AG08396 (cell line): ENCODE measurements at regions not wholly inside any gene's neighbourhood (a gene's known extent, or its start where the extent isn't known, plus 50 kb on each side); places are given as distances from the start of the nearest gene placed in this dataset.

ENCODE experiments used
- DNase-seq: peaks from one replicate; pipeline ENCODE4 v3.0.0; 2012; ENCODE audit warnings: low spot score, mixed read lengths

DNA sequence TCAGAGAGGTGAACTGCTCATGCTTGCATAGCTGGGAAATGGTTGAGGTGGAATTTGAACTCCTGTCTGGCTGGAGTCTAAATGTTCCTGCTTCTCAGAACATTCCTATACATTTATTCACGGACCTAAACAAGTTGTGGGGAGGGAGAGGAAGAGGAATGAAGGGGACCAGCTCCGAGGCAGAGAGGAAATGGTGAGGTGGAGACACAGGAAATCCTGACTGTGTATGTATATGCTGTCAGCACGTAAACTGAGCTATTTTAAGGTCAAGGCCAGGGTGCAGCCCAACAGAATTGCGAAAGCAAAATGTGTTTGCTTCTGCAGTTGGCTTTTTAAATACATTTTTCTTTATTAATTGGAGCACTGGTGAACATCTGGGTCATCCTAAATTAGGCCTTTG is 74.1 kb upstream of the POMGNT2 start:
- DNase-seq: peak; percentile 41

DNA sequence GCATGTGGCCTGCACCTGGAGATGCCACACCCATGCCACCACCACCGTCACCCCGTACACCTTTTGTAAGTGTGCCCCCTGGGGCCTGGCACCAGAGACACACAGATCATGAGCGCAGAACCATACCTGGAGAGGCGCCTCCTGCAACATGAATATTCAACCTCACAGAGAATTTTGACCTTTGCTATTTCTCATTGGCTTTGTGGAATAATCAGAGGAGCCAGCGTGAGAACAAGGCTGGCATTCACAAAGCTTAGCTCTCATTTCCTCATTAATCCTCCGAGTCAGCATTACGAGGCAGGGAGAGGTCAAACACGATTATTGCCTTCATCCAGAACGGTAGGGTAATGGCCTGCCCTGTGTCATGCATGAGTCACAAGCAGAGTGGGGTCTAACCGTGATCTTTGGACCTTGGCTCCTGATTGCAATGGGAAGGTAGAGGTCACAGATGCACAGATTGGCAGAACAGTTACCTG is 73.0 kb upstream of the POMGNT2 start:
- DNase-seq: no peak

DNA sequence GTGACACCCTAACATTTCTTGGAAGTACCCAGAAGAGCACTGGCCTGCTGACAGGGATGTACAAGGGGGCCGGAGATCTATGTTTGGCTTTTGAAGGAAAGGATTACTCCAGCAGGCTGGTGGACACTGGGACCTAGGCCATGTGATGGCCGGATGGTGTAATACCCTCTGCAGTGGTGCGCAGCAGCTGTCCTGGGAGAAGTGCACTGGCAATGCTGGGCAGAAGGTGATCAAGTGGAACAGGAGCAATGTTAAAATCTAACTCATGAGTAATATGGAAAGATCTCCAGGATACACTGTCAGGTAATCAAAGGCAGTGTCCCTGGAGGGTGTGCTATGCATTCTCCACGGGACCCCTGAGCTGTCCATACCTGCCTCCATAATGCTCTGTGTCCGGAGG is 71.2 kb upstream of the POMGNT2 start:
- DNase-seq: no peak

DNA sequence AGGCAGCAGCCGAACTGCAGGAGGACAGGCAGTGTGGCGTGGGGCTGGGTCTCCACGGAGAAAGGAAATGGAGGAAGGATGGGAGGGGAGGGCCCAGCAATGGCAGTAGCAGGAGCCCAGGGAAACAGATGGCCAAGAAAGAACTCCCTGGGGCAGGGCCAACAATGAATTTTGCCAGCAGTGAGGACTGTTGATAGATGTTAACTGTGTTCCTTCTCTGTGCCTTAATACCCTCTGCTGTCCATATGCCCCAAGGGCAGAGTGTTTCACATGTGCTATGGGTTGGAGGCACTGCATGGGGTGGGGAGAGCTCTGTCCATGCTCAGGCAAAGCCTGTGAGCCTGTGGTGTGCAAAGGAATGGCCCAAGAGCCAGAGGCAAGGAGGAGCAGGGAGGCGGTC is 70.8 kb upstream of the POMGNT2 start:
- no peak for DNase-seq

DNA sequence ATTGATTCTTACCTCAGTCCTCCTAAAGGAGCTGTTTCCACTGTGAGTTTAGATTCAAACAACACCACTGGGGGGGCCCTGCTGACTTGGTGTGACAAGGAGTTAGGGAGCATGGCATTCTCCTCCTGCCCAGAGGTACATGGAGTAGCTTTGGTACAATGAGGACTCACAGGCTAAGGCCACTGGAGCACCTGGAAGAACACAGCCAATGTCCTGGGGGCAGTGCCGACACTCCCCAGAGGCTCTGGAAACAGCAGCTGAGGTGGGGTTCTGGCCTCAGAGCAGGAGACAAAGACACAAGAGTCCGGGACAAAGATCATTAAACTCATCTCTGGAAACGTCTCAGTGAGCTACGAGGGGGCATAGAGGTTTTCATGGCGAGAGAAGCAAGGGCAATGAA is 69.7 kb upstream of the POMGNT2 start:
- DNase-seq: no peak

DNA sequence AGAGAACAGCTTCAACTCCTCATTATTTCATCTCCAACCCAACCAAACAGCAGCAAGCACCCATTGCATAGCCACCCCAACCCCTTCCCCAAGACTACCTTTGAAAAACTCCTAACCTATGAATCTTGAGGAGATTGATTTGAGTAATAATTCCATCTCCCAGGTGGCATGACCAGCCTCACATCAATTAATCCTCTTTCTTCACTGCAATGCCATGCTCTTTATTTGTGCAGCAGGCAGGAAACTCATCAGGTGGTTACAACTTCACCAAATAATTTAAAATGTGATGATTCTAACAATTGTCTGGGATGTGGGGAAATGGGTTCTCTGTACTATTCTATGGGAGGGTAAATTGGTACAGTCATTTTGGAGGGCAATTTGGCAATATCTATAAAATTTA is 68.1 kb upstream of the POMGNT2 start:
- DNase-seq: no peak

DNA sequence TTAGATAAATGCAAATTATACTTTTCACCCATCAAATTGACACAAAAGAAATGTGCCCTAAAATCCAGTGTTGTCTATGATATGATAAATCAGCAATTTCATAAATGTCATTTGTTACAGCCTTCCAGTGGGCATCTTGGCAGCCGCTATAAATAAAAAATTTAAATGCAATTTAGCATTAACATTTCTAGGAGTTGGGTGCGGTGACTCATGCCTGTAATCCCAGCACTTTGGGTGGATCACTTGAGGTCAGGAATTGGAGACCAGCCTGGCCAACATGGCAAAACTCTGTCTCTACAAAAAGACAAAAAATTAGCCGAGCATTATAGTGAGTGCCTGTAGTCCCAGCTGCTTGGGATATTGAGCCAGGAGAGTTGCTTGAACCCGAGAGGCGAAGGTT is 65.9 kb upstream of the POMGNT2 start:
- no peak for DNase-seq

DNA sequence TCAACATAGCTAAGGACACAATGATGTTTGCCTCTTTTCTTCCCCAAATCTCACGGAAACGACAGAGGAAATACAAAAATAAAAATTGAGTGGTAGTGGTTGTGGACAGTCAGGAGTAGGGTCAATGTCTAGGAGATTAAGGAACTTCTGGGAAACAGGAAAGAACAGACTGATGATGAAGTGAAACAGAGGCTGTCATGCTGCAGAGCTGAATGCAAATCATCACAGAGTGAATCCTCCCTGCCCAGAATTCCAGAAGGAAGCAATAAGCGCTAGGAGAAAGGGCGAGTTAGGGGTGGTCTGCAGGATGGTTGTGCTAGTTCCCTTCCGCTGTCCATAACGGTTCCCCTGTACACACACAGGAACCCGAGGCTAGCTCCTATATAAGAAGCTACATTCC is 64.7 kb upstream of the POMGNT2 start:
- no peak for DNase-seq

DNA sequence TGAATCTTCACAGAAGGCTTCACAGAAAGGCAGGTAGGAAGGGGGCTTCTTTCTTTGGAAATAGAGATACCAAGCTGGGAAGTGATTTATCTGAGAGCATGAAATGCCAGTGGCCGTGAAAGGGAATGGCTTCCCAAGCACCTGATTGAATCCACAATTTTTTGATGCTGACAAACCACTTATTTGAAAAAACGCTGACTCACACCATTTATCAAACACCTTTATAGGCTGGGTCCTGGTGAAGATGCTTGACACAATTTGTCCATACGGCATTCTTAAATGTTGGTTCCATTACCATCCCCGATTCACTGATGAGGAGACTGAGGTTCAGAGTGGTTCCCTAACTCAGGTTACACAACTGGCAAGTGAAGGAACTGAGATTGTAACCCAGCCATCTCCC is 64.1 kb upstream of the POMGNT2 start:
- no peak for DNase-seq

DNA sequence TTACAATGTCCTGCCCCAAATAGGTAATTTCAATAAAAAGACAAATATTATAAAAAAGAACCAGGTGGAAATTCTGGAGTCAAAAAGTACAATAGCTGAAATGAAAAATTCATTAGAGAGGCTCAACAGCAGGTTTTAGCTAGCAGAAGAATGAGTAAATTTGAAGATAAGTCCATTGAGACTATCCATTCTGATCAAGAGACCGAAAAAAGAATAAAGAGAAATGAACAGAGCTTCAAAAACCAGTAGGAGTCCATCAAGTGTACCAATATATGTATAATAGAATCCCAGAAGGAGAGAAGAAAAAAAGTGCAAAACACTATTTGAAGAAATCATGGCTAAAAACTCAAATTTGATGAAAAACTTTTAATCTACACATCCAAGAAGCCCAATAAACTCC is 60.5 kb upstream of the POMGNT2 start:
- no peak for DNase-seq

DNA sequence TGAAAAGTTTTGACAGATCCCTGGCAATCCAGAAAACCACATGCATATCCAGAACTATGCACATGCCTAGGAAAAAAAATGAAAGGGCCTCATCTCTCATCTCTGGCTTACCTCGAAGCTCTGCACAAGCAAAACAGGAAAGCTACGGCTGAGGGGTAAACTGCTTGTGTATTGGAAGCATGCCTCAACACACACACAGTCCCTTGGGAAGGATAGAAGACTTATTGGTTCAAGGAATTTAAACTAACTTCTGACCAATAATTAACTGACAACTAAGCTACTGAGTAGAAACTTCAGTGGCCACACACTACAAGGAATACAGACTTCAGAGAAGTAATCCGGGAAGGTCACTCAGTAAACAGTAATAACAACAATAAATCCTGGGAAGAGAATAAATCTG is 59.9 kb upstream of the POMGNT2 start:
- DNase-seq: no peak

DNA sequence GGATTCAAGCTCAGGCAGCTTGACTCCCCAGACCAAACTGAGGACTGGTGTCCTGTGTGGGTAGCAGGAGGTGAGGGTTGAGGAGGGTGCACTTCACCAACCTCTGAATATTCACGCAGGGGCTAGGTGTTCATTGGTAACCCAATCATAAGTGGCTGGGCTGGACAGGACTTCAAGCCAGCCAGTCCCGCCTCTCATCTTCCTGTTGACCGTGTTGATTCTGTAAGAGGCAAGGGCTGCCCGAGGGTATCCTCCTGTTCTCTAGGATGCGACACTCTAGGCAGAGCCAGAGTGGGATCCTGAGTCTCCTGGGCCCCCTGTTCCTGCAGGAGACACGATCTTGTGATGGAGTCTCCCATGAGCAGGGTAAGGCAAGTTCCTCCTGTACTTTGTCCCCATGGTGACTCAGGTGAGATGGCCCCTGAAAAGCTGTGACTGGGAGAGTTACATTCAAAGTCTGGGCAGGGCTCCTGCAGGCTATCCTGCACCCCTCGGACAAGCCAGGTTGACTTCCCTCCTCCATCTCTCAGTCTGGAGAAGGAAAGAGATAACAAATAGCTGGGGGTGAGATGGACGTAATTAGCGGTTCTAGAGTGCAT is 58.1 kb upstream of the POMGNT2 start:
- DNase-seq: no peak

DNA sequence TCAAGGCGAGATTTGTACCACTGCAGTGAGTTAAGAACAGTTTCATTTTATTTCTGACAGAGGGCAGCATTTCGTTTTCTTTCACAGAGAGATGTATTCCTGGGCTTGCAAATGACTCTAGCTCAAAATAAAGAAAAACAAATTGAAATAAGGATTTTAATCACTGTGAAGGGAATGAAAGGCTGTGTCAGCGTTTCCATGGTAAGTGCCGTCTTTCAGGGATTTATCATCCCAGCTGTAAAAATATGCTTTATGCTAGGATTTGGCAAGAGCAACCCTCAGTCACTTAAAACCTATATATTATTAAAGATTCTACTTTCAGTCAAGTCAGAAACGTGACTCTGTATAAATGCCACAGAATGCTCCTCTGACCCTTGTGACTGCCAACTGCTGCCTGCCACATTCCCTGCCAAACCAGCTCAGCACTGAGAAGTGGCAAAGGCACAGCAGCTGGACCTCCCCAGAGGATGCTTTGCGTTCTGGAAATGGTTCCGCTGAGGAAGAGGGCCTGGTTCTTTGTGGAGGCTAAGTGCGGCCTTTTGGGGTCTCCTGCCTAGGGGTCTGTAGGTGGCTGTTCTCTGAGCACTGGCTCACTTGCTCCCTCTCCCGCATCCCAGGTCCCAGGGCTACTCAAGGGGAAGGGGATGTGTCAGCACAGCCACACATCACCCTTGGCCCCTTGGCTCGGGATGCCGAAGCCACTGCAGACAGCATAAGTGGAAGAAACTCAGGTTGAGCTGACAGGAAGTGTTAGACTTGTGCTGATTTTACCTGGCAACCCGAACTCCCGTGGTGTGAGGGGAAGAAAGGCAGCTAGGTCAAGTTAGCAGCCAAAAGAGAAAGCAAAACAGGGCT is 56.6 kb upstream of the POMGNT2 start:
- peak; percentile 21 for DNase-seq

DNA sequence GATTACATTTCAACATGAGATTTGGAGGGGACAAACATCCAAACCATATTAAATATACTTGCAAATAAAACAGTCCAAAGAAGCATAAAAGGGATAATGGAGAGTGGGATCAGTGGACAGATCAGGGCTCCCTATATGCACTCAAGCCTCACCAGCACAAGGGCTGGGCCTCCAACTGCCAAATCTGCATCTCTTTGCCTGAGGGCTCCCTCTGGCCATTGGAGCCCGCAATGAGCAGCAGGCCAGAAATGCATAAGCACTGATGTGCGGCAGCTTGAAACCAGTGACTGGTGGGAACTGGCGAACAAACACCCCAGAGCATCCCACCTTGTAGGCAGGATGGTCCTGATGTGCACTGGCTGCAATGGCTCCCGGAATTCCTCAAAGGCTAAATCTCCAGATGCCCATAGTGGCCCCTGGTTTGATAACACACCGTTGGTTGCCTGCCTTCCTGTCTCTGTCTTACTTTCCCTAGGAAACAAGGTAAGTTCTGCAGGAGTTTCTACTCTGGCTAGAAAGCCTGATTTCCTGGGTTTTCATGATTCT is 55.9 kb upstream of the POMGNT2 start:
- DNase-seq: no peak

DNA sequence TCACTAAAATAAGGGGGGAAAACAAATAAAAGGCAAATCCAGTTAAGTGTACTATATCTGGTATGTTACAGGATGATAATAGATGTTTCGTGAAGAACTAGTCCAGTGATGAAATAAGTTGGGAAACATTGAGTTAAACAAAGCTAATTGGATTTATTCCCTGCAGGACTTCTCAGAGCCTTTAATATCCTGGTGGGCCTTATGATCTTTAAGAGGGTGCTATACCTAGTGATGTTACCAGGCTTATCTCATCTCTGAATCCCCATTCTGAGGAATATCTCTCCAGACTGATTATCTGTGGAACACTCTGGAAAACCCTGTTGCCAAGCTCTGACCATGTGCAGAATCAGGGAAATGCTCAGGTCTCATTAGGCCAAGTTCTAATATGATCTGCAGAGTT is 54.8 kb upstream of the POMGNT2 start:
- no peak for DNase-seq

DNA sequence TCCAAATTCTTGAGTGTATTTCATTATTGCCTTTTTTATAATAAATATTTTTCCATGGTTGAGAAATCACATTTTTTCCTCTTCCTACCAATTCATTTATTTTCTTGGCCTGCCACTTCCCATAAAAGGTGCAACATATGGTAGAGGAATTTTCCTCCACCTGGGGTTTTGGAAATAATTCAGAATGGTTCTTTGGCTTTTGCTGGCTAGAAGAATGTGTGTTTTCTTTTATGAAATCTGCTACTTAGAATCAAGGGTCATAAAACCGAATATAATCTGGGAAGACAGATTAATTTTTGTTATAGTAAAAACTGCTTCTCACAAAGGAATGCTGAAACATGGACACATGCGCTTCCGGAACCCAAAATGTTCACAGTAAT is 54.0 kb upstream of the POMGNT2 start:
- no peak for DNase-seq

DNA sequence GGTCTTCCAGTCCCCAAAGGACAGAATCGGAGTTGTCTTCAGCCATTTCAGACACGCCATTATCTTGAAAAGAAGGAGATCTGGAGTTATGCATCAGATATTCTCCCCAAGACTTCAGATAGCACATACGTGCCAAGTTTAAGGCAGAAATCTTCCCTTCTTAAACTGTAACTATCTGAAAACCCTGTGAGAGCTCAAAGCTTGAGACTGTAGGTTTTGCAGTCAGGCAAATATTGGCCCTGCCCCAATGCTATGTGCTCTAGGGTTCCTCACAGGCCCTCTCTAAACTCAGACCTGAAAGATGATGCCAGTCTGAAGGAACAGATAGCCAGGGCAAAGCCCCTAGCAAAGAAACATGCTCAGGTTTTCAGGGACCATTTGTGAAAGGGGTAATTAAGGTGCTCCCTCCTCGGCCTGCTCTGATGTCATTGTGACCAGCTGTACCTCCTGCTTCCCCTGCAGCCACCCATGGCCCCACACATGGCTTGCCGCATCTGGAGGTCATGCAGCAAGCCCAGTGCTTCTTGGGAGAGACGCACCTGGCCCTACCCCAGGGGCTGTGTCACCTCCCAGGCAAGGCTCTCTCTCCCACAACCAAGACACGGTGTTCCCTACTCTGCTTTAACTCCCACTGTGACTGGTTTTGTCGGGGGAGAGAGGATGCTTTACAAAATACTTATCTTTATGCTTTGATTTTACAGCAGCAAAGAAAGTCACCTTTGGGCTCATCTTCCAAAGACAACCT is 53.4 kb upstream of the POMGNT2 start:
- DNase-seq: no peak

DNA sequence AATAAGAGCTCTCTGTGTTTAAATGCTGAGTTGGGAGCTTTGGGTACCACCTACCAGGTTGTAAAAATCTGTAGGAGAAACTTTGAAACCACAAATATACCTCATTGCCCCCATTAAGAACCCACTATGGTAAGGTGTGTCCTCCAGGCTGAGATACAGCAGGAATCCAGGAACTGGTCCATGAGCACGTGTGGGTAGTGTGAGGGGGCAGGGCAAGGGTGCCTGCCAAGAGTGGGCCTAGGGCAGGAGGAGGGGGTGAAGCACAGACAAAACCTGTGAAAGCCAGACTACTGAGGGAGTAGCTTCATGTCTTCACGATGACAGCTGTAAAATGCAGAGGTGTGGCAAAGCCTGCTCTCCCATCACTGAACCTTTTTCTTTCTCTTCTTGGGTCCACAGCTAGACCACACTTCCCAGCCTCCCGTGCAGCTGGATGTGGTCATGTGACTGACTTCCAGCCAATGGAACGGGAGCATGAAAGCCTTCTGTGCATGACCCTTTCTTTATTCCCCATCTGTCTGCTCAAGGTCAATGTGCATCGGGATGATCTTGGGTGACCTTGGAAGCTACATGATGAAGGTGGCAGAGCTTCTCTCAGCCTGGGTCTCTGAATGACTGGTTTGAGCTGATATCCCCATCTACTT is 51.1 kb upstream of the POMGNT2 start:
- DNase-seq: no peak

DNA sequence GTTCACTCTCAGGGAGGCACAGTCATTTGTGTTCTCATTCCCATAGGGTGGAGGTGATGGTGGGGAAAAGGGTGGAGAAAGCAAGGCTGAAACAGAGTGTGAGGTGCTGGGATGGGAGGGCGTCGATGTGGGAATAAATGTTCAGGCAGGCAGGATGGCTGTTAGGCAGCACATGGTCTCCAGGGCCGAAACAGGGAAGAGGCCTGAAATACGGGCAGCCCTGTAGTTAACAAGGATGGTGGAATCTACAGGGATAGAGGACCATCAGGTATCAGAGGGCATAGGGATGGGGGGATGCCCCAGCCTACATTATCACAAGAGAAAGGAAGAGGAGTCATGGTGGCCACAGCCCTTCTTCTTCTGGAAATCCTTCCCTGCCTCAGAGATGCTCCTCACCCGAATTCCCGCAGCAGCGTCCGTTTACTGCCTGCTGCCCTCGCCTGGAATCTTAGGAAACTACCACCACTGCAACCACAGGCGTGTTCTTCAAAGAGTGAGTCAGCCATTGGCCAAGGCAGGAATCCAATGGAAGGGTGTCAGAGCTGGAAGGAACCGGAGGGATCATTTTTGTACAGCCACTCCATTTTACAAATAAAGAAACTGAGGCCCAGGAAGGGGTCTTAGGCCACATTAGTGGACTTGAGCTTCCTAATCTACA is 49.7 kb upstream of the POMGNT2 start:
- peak; percentile 85 for DNase-seq
